GM18517 (cell line): ENCODE measurements at regions not wholly inside any gene's neighbourhood (a gene's known extent, or its start where the extent isn't known, plus 50 kb on each side); places are given as distances from the start of the nearest gene placed in this dataset.
"Not testable (repeated sequence)": the region's sequence is repeated elsewhere in the genome, so short reads cannot be mapped to it uniquely, and the experiment has no call there.

Source experiments
- ATAC-seq: cut with Tn5 transposase; IDR thresholded peaks from one replicate; pipeline ENCODE4 v1.9.1; 2021; ENCODE audit warnings: mild to moderate bottlenecking, moderate library complexity; ENCODE audit not compliant: unreplicated experiment

DNA sequence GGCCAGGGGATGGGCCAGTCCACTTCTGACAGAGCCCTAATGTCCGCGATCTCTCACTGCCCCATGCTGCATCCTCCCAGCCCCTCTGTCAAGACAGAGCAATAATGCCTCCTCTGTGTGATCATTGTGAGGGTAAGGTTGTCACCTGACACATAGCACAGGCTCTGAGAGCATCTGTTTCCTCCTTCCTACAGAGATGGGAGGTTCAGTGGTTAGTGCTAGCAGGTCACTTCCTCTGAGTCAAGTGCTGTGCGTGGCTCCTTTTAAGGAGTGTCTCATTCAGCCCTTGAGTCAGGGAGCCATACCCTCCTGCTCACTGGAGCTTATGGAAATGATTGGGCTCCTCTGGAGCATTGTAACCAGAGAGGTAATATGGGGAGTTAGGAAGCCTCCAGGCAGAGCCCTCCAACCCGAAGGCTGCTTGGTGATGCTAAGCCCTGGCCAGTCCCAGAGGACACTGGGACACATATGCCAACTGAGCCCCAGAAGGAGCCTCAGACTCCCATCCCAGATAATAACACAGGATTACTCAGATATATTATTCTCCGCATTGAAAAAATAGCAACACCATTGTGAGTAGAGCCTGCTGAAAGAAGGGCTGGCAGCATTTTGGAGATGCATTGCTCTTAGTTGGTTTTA lies 189.0 kb downstream of the GALNT1 start:
- ATAC-seq: no peak

DNA sequence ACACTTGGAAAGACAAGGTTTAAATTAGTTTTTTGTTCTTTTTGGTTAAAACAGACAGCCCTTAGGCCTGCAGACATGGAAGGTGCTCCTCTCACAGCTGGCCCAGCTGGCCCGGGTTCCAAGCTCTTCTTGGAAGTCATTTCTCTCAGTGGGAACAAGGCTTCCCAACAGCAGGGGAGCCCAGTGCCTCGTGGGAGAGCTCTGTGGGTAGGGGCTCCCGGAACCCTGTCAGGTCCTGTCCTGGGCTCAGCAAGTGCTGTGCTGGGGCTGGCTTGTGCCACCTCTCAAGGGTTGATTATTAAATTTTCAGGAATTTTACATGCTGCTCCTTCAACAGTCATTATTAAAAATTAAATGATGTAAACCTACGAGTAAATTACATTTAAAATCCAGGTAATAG lies 189.6 kb downstream of the GALNT1 start:
- no peak for ATAC-seq

DNA sequence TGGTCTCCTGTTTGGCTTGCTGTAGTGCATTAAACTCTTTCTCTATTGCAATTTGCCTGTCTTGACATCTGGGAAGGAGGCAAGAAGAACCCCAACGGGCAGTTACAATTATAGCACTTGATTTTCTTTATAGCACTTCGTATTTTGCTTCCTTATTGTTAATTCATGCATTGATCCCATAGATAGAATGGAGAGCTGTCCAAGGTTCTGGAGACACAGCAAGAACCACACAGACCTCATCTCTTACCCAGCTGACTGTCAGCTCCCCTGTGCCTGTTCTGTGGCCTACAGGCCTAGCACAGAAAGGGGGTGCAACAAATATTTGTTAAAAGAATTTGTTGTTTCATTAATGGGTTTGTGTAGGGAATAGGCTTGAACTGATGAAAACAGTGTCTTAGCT lies 194.3 kb downstream of the GALNT1 start:
- no peak for ATAC-seq

DNA sequence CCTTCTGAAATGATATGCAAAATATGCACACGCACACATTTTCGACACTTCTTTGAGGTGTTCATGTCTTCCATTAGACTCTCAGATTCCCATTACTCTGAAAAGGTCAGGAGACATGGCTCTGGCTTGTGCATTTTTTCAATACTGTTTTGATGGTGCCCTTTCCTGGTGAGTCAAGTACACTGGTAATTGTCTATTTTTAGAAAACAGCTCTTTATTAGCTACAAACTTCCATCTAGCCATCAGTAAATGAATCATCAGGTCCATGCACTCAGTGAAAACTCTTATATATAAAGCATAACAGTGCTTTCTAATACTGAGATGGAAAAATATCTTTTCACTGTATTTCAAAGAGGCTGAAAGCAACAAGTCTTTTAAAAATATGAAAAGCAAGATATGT lies 194.9 kb downstream of the GALNT1 start:
- no peak for ATAC-seq

DNA sequence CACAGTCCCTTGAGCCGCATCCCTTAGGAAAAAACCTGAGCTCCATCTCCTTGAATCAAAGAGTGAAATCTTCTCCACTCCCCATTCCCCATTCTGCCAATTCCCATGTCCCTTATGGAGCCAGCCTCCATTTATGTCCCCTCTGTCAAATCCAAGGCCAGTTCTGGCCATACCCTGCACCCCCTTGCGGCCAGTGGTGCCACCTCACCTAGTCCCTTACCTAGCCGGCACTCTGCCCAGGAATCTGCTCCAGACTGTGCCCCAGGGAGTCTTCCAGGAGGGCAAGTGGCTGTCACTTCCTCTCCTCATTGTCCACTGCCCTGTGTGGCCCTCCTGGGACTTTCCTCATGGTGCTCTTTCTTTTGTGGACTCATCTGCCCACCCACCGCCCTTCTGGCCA lies 195.4 kb upstream of the RMP24 start:
- ATAC-seq: no peak

DNA sequence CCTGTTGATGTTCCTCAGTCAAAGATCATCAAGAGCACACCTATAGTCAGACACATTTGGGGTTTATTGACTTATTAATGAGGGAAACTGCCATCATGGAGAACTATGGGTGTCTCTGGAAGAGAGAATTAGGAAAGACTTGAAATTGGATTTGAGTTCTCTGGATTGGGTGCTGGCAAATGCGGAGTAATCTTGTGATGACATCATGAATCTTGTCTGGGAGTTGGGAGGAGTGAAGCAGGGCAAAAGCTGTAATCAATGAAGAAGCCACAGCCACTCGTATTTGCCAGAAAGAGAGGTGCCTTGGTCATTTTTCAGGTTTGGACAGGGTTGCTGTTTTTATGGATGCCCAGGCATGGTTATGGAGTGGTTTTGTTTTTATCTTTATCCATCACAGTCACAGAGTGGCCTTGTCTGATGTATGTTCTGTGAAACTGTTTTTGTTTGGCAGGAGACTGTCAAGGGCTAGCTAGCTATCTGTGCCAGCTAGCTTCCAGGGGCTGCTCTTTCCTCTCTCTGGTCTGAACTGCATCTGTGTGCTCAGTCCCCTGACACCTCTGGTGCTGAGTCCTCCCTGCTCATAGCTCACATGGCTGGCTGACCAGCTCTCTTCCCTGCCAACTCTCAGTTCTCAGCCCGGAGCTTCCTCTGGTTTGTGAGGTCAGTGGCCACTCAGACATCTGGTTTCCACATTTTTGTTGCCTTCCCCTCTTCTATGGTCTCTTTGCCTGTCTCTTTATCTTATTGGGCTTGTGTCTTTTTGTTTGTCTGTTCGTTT lies 193.4 kb upstream of the RMP24 start:
- no peak for ATAC-seq

DNA sequence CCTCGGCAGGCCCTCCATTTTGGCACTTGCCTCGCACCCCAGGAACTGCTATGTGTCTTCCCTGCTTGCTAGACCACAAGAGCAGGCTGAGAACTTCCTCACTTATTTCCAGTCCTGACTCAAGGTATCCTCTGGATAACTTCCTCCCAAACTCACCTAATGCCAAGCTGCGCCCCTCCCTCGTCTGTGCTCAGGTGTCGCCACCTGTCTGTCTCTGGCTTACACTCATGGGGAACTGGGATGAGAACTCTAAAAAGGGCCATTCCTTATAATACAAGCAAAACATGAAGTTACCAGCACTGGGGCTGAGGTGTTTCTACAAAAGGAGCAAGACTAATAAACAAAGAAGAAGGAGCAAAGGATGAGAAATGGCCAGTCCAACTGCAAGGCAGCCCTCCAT lies 191.5 kb upstream of the RMP24 start:
- no peak for ATAC-seq

DNA sequence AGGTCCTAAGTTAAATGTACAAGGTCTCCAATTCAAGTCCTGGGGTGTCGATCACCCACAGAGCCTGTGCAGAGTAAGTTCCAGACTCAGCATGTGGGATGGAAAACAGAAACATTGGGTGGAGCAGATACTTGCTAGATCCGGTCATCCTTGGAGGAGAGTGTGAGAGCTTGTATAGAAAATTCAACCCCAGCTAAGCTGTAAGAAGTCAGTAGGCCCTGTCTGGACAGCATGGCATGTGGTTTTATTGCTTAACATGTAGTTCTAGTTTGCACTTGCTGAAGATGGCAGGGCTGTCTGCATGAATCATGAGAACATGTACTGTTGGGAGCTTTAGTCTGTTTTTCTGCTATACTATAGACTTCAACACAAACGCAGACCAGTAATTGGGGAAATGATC lies 189.6 kb upstream of the RMP24 start:
- no peak for ATAC-seq

DNA sequence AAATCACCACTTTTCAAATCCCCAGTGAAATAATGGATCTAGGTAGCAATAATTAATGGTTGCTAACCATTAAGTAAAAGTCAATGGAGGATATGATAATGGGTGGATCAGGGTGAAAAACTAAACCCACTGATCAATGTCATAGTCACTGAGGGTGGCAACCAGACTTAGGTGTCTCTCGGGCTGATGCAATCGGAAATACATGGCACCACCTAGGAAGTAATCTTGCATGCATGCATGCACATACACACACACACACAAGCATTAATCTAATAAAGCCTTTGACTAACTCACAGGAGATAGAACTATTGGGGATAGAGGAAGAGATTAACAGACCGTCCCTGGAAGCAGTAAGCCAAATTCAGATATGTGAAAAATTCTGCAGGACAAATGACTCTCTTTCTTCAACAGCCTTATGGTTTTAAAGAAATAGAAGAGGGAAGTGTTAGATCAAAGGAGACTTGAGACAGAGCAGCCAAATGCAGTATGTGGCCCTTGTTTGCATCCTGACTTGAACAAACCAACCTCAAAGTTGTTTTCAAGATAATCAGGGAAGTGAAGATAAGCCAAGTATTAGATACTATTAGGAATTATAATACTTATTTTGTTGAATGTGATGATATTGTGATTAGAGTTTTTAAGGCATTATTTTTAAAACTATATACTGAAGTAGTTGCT lies 186.0 kb upstream of the RMP24 start:
- no peak for ATAC-seq

DNA sequence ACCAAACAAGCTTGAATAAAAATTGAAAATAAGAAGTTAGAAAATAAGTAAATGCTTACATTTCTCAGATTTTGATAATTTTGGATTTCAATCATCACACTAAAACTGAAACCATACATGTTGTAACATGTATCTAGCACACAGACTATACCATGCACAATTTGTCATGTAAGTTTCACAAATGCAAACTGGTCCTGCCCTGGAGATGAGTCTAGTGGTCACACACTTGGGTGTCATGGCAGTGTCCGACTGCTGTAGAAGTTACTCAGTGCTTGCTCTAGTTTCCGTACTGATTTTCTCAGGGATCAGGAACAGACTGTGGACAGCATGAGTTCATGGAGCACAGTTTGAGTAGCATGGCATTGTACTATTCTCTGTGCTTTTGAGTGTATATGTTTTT lies 182.9 kb upstream of the RMP24 start:
- ATAC-seq: no peak

DNA sequence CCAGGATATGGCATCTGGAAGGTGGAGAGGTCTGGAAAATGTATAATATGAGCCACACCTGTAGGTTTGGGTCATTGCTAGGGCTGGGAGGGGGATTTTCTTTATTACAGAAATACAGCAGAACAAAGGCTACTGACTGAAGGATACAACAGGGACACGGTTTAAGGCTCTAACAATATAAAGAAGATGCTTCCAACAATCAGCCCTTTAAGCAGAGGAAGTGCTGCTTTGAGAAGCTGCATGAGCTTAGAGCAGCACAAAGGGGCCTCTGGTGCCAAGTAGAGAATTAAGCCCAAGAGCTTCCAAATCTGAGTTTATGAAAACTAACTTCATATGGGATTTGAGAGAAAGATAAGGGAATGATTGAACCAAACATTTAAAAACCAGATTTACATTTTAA lies 174.5 kb upstream of the RMP24 start:
- ATAC-seq: no peak

DNA sequence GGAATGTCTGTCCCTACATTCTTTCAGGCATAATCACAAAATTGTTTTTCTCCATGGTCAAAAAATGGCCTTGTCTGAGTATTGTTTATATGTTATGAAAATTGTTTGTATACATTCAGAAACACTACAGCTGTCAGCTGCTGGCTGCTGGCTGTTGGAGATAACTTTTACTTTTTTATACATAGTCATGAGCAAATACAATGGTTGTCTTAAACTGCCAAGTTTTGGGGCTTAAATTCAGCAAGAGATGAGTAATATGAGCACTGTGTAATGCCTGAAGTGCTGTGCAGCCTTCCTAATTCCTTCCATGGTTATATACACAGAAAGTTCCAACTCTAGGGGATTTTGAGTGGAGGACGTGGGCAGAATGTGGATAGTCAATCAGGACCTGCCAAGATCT lies 168.9 kb upstream of the RMP24 start:
- no peak for ATAC-seq

DNA sequence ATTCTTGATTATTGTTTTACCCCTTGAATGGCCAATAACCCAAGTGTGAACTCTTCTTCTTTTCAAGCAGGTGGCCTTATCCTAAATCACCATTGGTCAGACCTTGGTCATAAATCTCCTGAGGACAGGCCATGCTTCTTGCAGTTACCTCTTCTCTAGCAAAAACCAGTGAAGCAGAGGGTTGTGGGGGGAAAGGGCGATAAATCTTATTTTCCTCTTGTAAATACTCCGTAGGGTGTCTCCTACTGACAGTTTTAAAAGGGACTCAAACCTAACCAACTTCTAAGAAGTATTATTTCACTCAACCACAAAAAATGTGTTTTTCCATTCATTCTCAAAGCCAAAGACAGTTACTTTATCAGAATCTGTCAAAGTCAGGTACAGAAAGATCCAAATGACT lies 168.1 kb upstream of the RMP24 start:
- ATAC-seq: no peak

DNA sequence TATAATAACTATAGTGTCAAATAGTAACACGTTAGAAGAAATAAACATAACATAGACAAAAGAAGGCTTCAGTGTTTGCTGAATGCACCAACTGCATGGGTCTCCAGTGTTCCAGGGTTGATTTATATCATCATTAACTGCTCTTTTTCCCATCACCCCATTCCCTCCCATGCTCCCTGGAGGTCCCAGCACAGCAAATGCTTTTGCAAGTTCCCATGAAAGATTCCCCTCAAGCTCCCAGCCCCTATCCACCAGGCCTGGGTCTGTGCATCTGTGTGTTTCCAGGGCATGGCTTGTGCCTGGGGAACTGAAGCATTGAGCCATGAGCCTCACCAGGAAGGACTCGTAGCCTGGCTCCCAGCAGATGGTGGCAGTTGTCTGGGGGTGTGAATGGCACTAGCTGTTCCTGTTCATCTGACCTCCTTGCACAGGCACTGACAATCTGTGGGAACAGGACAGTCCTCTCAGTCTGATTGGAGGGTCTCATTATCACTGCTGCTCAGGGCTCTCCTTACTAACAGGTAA lies 164.6 kb upstream of the RMP24 start:
- ATAC-seq: no peak

DNA sequence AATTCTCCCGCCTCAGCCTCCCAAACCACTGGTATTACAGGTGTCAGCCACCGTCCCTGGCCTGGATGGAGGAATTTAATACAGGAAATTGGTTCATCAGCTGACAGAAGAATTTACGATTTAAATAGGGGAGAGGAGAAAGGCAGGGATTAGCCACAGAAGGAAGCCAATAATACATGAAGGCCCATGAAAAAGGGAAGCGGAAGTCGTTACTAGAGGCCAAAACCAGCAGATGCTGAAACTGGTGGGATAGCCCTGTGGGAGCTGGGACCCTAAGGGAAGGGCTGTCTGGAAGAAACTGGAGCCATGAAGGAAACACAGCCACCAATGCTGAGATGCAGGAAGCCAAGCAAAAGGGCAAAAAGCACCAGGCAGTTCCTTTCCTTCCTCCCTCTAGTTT lies 163.7 kb upstream of the RMP24 start:
- ATAC-seq: no peak

DNA sequence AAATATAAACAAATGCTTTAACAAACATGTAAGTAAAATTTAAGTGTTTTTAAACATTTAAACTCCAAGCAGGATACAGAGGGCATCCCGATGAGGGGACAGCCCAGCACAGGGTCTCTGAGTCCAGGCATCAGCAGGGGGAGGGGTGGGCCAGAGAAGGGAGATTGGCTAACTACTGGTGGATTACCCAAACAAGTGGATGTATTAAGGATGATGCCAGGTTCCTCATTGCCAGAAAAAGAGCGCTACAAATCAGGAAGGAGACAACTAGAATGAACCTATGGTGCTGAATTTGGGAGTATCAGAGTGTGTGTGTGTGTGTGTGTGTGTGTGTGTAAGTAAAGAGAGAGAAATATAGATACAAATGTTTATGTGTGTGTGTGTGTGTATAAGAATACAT lies 162.0 kb upstream of the RMP24 start:
- no peak for ATAC-seq

DNA sequence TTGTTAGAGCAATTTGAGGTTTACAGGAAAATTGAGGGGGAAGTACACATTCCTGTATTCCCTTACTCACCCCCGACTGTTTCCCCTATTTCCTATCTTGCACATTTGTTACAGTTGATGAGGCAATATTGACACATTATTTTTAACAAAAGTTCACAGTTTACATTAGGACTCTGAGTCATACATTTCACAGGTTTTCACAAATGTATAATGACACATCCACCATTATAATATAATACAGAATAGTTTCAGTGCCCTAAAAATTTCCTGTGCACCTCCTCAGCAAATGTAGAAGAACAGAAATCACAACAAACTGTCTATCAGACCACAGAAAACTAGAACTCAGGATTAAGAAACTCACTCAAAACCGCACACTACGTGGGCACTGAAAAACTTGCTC lies 160.6 kb upstream of the RMP24 start:
- no peak for ATAC-seq

DNA sequence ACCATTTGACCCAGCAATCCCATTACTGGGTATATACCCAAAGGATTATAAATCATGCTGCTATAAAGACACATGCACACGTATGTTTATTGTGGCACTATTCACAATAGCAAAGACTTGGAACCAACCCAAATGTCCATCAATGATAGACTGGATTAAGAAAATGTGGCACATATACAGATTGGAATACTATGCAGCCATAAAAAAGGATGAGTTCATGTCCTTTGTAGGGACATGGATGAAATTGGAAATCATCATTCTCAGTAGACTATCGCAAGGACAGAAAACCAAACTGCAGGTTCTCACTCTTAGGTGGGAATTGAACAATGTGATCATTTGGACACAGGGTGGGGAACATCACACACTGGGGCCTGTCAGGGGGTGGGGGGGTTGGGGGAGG lies 157.5 kb upstream of the RMP24 start:
- not testable (repeated sequence) for ATAC-seq

DNA sequence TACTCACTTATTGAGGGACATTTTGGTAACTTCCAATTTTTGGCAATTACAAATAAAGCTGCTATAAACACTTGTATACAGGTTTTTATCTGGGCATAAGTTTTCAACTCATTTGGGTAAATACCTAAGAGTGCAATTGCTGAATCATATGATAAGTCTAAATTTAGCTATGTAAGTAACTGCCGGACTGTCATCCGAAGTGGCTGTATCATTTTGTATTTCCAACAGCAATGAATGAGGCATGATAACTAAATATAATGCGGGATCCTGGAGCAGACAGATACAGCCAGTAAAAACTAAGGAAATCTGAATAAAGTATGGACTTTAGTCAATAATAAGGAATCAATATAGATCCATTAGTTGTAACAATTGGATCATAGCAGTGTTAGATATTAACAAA lies 156.5 kb upstream of the RMP24 start:
- no peak for ATAC-seq

DNA sequence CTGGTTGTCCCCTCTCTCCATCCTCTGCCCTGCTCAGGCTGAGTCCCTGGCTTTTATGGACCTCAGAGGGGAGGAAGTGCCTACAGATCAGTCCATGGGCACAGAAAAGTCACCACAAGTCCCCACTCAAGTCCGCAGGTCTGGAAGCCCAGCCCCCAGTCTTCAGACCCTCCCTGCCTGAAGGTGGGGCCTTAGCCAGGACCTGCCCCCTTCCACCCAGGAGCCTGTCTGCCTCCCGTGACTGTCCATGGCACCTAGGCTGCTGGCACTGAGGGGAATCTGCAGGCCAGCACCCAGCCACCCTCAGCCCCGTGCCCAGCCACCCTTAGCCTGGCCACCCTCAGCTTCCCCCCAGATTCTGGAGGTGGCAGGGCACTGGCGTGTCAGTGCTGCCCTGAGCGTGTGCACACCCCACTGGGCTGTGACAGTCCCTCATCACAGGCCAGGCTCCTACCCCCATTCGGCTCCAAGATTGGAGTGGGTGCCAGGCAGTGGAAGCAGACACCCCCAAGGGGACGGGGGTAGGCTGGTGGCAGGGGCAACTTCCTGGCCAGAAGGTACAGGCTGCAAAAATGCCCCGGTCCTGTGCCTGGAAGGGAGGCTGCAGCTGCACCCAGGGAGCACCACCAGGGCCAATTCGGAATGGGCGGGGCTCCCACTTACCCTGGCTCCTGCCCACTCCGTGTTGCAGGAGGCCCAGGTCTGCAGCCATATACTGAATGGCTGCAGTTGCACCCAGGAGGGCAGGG lies 154.7 kb upstream of the RMP24 start:
- ATAC-seq: no peak

DNA sequence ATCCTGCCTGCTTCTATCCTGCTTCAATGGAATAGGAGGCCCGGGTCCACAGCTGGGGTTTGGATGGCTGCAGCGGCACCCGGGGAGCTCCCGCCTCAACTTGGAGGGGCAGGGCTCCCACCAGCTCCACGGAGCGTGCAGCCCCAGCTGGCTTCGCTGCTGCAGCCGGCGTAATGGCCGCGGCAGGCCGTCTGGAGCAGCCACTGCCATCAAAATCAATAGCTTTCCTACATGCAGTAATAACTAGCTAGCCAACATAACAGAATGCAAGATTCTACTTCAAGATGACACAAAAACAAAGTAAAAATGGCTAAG lies 154.2 kb upstream of the RMP24 start:
- ATAC-seq: no peak

DNA sequence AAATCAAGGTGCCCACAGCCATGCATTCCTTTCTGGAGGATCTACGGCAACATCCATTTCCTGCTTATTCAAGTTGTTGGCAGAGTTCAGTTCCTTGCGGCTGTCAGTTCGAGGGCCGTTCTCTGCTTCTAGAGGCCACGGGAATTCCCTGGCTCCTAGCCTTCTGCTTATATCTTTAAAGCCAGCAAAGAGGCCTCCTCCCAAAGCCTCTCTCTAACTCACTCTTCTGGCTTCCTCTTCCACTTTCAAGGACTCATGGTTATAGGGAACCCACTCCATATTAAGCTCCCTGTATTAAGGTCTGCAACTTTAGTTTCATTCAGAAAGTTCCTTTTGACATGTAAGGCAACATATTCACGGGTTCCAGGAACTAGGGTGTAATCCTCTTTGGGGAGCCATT lies 150.1 kb upstream of the RMP24 start:
- no peak for ATAC-seq
